Spleen (tissue), 7 donors: ENCODE measurements at regions not wholly inside any gene's neighbourhood (a gene's known extent, or its start where the extent isn't known, plus 50 kb on each side); places are given as distances from the start of the nearest gene placed in this dataset.

ENCODE experiments used
- POLR2AphosphoS5 ChIP-seq, 3 donors: sonication (generic); formaldehyde crosslinking; IDR thresholded peaks; one replicate each; pipeline ENCODE4 v1.5.1; 2017; ENCODE audit warnings: antibody characterized with exemption in 3 of 3
- TF ChIP-seq, protein P1 (sequence below), 11 experiments: fragments of 200-600 bp in 7 of 11; fragments of 450-650 bp in 4 of 11; sonication (generic) in 4 of 11; IDR thresholded peaks in 8 of 11; conservative IDR thresholded peaks in 3 of 11; 1 replicate in 7 of 11; 2 replicates in 4 of 11; pipeline versions ENCODE4 v1.4.0 to v1.8.0; 2016 to 2021; ENCODE audit warnings: antibody characterized with exemption in 11 of 11, inconsistent platforms in 4 of 11, mild to moderate bottlenecking in 1 of 11
- donor health status: DM: no; HTN: no; CAD: no; lungs with moderate emphysema.
- donor health status: DM: no; HTN: no; CAD: no.
- donor health status: DM: no; HTN: no; CAD: no.

DNA sequence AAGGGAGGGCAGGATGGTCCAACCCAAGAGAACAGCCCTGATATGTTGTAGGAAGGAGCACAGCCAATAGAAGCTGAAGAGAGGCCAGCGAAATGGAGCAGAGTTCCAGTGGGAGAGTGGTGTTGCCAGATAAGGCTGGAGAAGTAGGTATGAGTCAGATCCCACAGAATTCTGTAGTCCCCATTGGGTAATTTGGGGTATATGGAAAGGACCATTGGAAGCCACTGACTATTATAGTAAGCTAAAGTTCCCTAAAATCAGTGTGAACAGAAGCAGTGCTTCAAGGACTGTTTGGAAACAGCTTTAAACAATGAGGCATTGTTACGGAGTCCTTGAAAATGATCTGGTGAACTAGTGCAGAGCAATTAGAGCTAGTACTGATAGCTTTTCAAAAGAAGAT, 63.0 kb downstream of the DISP1 start:
- TF ChIP-seq, protein P1, sequence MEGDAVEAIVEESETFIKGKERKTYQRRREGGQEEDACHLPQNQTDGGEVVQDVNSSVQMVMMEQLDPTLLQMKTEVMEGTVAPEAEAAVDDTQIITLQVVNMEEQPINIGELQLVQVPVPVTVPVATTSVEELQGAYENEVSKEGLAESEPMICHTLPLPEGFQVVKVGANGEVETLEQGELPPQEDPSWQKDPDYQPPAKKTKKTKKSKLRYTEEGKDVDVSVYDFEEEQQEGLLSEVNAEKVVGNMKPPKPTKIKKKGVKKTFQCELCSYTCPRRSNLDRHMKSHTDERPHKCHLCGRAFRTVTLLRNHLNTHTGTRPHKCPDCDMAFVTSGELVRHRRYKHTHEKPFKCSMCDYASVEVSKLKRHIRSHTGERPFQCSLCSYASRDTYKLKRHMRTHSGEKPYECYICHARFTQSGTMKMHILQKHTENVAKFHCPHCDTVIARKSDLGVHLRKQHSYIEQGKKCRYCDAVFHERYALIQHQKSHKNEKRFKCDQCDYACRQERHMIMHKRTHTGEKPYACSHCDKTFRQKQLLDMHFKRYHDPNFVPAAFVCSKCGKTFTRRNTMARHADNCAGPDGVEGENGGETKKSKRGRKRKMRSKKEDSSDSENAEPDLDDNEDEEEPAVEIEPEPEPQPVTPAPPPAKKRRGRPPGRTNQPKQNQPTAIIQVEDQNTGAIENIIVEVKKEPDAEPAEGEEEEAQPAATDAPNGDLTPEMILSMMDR (IDR thresholded peaks at IDR 0.05 in 8 of 11, conservative IDR thresholded peaks at IDR 0.05 in 3 of 11): no peak
- no peak for TF ChIP-seq POLR2AphosphoS5 (IDR thresholded peaks at IDR 0.05)
